ENCODE measurements at regions not wholly inside any gene's neighbourhood (a gene's known extent, or its start where the extent isn't known, plus 50 kb on each side); places are given as distances from the start of the nearest gene placed in this dataset.
"Not testable (repeated sequence)": the region's sequence is repeated elsewhere in the genome, so short reads cannot be mapped to it uniquely, and the experiment has no call there.

GRCh38 chr13:46466074-46466473 lies 79.0 kb upstream of the RUBCNL start:
- not testable (repeated sequence) for DNase-seq

GRCh38 chr13:46463719-46464118 lies 76.7 kb upstream of the RUBCNL start:
- no peak for DNase-seq

GRCh38 chr13:46460223-46460622 lies 73.2 kb upstream of the RUBCNL start:
- not testable (repeated sequence) for DNase-seq

GRCh38 chr13:46457255-46457654 lies 70.2 kb upstream of the RUBCNL start:
- DNase-seq = not testable (repeated sequence)

GRCh38 chr13:46455924-46456323 lies 68.9 kb upstream of the RUBCNL start:
- DNase-seq = peak; percentile 69

GRCh38 chr13:46451145-46451544 lies 64.1 kb upstream of the RUBCNL start:
- not testable (repeated sequence) for DNase-seq

- DNase-seq = not testable (repeated sequence)
Observed at GRCh38 chr13:46449949-46450348, 62.9 kb upstream of the RUBCNL start.

- peak; percentile 54 for DNase-seq
Observed at GRCh38 chr13:46448148-46448547, 61.1 kb upstream of the RUBCNL start.

GRCh38 chr13:46437808-46438404 lies 50.9 kb upstream of the RUBCNL start:
- peak; percentile 4 for DNase-seq

Measured in fibroblast of skin of abdomen (primary cell).